GM23338 (cell line): ENCODE measurements at regions not wholly inside any gene's neighbourhood (a gene's known extent, or its start where the extent isn't known, plus 50 kb on each side); places are given as distances from the start of the nearest gene placed in this dataset.

Source experiments
- CREB1 ChIP-seq: fragments of 250-450 bp; sonication (Bioruptor Pico); IDR thresholded peaks from 2 replicates; pipeline ENCODE4 v1.5.0; 2020; ENCODE audit warnings: low read depth, mild to moderate bottlenecking, moderate library complexity
- EZH2 ChIP-seq: fragments of 200-600 bp; sonication (generic); IDR thresholded peaks from one replicate; pipeline ENCODE4 v1.8.0; 2017; ENCODE audit warnings: antibody characterized with exemption, mild to moderate bottlenecking, low read depth; ENCODE audit not compliant: unreplicated experiment
- EZH2phosphoT487 ChIP-seq: fragments of 200-600 bp; sonication (generic); IDR thresholded peaks from one replicate; pipeline ENCODE4 v1.8.1; 2018; ENCODE audit warnings: antibody characterized with exemption; ENCODE audit not compliant: unreplicated experiment
- JUNB ChIP-seq: IDR thresholded peaks from one replicate; pipeline ENCODE4 v1.6.1; 2016; ENCODE audit warnings: antibody characterized with exemption; ENCODE audit not compliant: unreplicated experiment
- NANOG ChIP-seq: IDR thresholded peaks from 2 replicates; pipeline ENCODE4 v1.6.1; 2016; ENCODE audit warnings: antibody characterized with exemption, borderline replicate concordance
- POLR2AphosphoS5 ChIP-seq: IDR thresholded peaks from 2 replicates; pipeline ENCODE4 v1.6.1; 2016; ENCODE audit warnings: antibody characterized with exemption, low read depth
- STAT1 ChIP-seq: IDR thresholded peaks from one replicate; pipeline ENCODE4 v1.6.1; 2016; ENCODE audit warnings: antibody characterized with exemption; ENCODE audit not compliant: unreplicated experiment
- ZNF114 ChIP-seq: fragments of 250-450 bp; sonication (Bioruptor Pico); IDR thresholded peaks from 2 replicates; pipeline ENCODE4 v1.5.0; 2020; ENCODE audit warnings: mild to moderate bottlenecking, moderate library complexity
- ZNF331 ChIP-seq: fragments of 250-450 bp; sonication (Bioruptor Pico); IDR thresholded peaks from 2 replicates; pipeline ENCODE4 v1.5.0; 2020; ENCODE audit warnings: low read depth, mild to moderate bottlenecking, moderate library complexity
- TF ChIP-seq, protein P1 (sequence below), 2 experiments: fragments of 200-600 bp in 1 of 2; sonication (generic) in 1 of 2; conservative IDR thresholded peaks; 2 replicates each; pipeline versions ENCODE4 v1.5.1 to v1.6.1; 2016 to 2017; ENCODE audit warnings: antibody characterized with exemption in 2 of 2, low read depth in 2 of 2, mild to moderate bottlenecking in 2 of 2, moderate library complexity in 1 of 2
- TF ChIP-seq, protein P2 (sequence below): IDR thresholded peaks from one replicate; pipeline ENCODE4 v1.6.1; 2018; ENCODE audit warnings: antibody characterized with exemption; ENCODE audit not compliant: unreplicated experiment
- TF ChIP-seq, protein P3 (sequence below): IDR thresholded peaks from 2 replicates; pipeline ENCODE4 v1.6.1; 2016; ENCODE audit warnings: antibody characterized with exemption

DNA sequence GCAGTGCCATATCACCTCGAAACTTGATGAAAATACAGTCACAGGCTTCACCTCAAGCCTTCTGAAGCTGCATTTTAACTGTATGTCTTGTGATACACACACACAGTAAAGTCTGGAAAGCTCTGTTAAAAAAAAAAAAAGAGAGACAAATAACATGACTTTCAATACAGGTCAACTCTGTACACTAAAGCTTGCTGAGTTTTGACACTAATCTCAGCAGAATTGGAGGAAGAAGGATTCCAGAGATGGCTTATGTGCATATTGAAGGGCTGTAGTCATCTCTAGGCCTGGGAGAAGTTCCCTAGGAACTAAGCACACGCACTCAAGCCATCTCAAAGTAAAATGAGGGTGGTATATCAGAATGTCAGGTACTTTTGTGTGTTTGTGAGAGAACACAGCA lies 875.1 kb downstream of the EPHA4 start:
- TF ChIP-seq, protein P1, sequence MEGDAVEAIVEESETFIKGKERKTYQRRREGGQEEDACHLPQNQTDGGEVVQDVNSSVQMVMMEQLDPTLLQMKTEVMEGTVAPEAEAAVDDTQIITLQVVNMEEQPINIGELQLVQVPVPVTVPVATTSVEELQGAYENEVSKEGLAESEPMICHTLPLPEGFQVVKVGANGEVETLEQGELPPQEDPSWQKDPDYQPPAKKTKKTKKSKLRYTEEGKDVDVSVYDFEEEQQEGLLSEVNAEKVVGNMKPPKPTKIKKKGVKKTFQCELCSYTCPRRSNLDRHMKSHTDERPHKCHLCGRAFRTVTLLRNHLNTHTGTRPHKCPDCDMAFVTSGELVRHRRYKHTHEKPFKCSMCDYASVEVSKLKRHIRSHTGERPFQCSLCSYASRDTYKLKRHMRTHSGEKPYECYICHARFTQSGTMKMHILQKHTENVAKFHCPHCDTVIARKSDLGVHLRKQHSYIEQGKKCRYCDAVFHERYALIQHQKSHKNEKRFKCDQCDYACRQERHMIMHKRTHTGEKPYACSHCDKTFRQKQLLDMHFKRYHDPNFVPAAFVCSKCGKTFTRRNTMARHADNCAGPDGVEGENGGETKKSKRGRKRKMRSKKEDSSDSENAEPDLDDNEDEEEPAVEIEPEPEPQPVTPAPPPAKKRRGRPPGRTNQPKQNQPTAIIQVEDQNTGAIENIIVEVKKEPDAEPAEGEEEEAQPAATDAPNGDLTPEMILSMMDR (conservative IDR thresholded peaks at IDR 0.05; ENCODE audit: low read depth in 2 of 2): no peak
- TF ChIP-seq EZH2 (no peak), POLR2AphosphoS5 (no peak), EZH2phosphoT487 (no peak), STAT1 (no peak), JUNB (no peak), CREB1 (CRISPR knock-in tag) (no peak), ZNF331 (no peak), ZNF114 (CRISPR knock-in tag) (no peak), NANOG (no peak)
- TF ChIP-seq, protein P2, sequence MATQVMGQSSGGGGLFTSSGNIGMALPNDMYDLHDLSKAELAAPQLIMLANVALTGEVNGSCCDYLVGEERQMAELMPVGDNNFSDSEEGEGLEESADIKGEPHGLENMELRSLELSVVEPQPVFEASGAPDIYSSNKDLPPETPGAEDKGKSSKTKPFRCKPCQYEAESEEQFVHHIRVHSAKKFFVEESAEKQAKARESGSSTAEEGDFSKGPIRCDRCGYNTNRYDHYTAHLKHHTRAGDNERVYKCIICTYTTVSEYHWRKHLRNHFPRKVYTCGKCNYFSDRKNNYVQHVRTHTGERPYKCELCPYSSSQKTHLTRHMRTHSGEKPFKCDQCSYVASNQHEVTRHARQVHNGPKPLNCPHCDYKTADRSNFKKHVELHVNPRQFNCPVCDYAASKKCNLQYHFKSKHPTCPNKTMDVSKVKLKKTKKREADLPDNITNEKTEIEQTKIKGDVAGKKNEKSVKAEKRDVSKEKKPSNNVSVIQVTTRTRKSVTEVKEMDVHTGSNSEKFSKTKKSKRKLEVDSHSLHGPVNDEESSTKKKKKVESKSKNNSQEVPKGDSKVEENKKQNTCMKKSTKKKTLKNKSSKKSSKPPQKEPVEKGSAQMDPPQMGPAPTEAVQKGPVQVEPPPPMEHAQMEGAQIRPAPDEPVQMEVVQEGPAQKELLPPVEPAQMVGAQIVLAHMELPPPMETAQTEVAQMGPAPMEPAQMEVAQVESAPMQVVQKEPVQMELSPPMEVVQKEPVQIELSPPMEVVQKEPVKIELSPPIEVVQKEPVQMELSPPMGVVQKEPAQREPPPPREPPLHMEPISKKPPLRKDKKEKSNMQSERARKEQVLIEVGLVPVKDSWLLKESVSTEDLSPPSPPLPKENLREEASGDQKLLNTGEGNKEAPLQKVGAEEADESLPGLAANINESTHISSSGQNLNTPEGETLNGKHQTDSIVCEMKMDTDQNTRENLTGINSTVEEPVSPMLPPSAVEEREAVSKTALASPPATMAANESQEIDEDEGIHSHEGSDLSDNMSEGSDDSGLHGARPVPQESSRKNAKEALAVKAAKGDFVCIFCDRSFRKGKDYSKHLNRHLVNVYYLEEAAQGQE: no peak
- TF ChIP-seq, protein P3, sequence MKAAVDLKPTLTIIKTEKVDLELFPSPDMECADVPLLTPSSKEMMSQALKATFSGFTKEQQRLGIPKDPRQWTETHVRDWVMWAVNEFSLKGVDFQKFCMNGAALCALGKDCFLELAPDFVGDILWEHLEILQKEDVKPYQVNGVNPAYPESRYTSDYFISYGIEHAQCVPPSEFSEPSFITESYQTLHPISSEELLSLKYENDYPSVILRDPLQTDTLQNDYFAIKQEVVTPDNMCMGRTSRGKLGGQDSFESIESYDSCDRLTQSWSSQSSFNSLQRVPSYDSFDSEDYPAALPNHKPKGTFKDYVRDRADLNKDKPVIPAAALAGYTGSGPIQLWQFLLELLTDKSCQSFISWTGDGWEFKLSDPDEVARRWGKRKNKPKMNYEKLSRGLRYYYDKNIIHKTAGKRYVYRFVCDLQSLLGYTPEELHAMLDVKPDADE: no peak
